ENCODE measurements at regions not wholly inside any gene's neighbourhood (a gene's known extent, or its start where the extent isn't known, plus 50 kb on each side); places are given as distances from the start of the nearest gene placed in this dataset.
"Not testable (repeated sequence)": the region's sequence is repeated elsewhere in the genome, so short reads cannot be mapped to it uniquely, and the experiment has no call there.

DNA sequence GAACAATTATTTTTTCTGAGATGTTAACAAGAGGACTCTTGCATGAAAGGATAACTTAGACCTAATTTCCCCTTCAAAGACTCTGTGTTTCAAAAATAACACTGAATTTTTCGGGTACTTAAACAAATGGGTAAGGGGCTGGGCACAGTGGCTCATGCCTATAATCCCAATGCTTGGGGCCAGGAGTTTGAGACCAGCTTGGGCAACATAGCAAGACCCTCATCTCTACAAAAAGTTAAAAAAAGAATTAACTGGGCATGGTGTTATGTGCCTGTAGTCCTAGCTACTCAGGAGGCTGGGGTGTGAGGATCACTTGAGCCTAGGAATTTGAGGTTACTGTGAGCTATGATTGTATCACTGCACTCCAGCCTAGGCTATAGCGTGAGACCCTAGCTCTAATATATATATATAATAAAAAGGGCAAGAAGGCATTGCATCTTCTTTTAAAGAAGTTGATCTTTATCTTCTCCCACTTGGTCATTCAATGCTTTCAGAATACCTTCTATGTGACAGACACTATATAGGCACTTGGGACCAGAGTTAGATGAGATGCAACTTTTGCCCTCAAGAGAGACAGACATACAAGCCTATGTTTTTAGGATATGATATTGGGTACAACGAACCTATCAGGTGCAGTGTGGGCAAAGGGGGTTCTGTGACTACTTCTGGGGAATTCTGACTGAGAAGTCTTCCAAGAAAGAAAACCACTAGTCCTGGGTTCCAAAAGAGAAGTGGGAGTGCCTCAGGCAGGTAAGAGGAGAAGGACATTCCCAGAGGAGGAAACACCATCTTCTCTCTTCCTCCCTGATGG, 120.0 kb downstream of the MYCN start:
- no peak for DNase-seq

- no peak for DNase-seq
Observed at GRCh38 chr2:16059393-16060016, 119.2 kb downstream of the MYCN start.

DNA sequence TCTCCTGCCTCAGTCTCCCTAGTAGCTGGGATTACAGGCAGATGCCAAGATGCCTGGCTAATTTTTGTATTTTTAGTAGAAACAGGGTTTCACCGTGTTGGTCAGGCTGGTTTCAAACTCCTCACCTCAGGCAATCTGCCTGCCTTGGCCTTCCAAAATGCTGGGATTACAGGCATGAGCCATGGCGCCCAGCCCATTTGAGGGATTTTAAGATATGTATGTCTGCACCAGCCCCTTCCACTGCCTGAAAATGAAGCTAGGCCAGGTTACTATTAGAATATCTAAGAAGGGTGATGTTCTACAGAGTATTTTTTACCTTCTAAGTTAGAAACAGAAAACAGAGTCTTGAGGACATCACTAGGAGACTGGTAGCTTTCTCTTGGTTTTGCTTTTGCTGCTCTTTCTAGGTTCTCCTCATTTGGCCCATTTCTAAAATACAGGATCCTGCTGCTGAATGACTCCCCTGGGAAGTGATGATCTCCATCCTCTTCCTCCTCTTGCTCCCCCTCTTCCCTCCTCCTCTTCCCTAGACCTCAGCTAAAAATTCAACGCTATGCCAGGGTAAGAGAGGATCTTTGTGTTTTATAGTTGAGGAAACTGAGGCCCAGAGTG, 118.5 kb downstream of the MYCN start:
- no peak for DNase-seq

GRCh38 chr2:16058256-16058655, 117.9 kb downstream of the MYCN start:
- DNase-seq = no peak

DNA sequence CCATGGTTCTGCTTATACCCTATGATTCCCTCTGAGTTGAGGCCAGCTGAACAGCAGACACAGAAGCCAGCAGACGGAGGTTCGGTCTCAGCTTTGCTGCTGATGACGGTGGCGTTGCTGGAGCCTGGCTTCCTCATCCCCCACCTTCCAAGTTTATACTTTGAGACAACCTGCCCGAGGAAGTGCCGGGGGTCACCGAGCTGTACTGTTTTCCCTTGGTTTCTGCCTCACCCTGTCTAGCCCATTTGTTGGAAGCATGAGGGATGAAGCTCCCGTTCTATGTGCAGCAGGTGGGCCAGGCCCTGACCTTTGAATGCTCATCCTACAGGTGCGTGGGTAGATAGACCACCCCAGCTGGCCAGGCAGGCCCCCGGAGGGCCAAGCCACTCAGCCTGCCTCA, 117.3 kb downstream of the MYCN start:
- DNase-seq = no peak

DNA sequence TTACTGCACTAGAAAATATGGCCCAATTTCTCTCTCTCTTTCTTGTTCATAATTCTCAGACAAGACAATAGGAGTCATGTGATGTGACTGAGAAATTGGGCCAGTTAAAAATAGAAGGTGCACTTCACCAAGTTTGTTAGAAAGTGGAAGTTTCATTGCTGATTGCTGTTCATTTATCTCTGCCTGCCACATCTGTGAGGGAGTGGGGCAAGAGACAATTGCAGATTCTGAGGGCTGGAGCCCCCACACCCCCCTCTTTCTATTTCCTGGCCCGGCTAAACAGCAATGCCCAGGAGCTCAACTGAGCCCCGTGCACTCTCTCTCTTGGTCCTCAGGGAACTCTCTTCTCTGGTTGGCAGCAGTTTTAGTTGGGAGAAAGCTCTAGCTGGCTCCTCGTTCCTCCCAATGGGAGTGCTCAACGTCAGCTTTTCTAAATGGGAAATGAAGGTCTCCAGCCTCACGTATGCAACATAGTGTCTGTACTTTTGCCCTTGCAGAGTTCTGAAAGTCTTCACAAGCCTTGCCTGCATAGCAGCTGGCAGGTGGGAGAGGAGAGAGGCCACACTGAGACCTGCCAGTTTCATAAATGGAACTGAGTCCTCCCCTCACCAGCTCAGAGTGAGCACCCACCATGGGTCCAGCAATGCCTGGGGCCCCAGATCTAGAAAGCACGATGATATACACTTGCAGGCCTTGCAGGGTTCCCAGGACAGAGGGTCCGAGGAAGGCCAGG, 115.7 kb downstream of the MYCN start:
- DNase-seq = peak; percentile 53

- no peak for DNase-seq
Observed at GRCh38 chr2:16053437-16054257, 113.3 kb downstream of the MYCN start.

GRCh38 chr2:16052571-16053052, 112.3 kb downstream of the MYCN start:
- not testable (repeated sequence) for DNase-seq

GRCh38 chr2:16051841-16052564, 111.7 kb downstream of the MYCN start:
- no peak for DNase-seq

DNA sequence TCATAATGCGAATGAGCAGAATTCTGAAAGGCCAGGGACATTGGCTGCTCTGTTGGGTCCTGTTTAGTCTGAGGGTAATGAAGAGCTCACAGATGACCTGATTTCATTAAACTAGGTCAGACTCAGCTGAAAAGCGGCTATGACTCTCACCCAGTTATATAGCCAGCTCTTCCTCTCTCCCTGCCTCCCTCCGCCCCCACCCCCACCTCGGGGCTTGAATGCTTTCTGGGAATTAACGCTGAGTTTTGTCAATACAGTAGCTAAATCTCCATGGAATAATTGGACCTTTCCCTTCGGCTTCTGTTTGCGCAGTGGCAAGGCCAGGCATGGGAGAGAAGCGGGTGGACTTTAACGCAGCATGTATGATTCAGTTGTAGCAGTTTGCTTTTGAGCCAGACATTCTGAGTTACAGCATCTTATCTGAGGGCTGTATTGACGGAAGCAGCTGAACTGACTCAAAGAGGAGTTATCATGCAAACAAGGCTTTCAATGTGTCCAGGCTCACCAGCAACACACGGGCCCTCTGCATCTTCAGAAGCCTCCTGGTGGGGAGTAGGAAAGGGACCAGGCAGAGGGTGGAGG, 110.6 kb downstream of the MYCN start:
- DNase-seq = peak; percentile 91

DNA sequence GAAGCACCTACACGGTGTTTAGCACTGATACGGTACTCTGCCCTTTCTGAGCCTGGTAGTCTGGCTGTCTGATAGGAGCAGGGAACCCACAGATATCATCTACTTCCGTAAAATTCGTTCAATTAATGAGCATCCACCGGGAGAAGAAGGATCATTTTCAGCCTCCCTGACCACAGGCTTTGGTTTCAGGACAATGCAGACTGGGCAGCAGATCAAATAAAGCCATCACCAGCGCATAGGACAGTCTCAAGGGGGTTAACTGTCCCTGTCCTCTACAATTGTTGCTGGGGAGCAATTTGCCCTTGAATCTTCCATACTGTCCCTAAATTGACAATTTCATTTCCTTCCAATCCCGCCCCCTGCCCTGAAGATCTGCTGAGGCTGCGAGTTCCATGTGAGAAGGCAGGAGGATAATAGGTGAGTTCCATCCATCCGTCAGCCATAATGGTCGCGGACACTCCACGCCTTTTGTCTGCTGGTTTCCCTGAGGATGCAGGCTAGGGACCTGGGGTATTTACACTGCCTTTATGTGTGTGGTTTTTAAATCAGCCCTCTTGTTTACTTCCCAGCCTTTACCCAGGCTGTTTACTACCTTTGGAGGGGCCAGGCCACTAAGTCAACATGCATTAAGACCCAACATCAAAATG, 110.0 kb downstream of the MYCN start:
- DNase-seq = peak; percentile 89

GRCh38 chr2:16049406-16049805, 109.1 kb downstream of the MYCN start:
- no peak for DNase-seq

DNA sequence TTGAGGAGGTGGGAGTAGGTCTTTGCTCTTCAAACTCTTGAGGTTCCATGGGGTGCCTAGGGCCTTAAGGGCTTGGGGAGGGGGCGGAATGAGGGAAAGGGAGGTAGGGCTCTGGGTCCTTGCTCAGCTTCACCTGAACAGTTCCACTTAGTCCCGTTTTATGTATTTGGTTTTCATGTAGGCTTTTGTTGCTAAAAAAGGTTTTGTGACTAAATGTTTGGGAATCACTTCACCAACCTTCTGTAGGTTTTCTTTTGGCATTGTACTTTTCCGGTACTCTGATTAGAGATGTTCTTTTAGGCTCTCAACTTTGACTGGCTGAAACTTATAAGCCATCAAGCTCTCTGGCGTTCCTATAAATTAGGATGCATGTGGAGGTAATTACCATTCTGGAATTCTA, 108.1 kb downstream of the MYCN start:
- no peak for DNase-seq

- no peak for DNase-seq
Observed at GRCh38 chr2:16047701-16048100, 107.4 kb downstream of the MYCN start.

DNA sequence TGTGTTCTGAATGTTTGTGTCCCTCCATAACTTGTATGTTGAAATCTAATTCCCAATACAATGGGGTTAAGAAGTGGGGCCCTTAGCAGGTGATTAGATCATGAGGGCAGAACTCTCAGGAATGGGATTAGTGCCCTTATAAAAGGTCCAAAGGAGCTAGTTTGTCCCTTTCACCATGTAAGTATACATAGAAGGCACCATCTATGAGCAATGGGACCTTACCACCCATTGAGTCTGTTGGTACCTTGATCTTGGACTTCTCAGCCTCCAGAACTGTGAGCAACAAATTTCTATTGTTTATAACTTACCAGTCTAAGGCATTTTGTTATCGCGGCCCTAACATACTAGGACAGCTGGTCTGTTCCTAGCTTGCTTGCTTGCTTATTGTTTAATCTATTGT, 106.3 kb downstream of the MYCN start:
- no peak for DNase-seq

DNA sequence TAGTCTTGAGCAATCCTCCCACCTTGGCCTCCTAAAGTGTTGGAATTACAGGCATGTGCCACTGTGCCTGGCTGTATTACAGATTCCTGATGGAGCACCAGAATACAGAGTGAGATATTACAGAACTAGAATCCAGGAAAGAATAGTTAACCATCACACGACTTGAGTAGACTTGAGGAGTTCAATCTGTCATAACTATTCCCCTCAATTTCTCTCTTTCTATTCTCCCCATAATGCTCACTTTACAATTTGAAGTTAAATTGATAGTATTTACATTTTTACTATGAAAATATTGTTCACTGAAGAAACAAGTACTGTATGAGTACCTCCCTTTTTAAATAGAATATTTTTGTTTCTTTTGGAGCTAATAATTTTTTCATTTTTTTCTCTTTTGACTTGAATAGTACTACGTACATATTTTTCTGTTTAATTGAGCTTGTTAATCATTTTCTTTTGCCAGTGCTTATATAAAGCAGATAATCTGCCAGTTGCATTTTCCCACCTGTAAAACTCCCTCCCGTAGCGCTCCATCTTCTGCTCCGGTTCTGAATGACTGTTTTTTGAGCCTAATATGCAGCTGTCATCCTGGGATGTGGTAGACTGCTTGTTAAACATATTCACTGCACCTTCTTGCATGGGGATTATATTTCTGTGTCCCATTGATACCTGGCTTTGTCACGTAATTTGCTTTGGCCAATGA, 105.5 kb downstream of the MYCN start:
- DNase-seq = no peak

DNA sequence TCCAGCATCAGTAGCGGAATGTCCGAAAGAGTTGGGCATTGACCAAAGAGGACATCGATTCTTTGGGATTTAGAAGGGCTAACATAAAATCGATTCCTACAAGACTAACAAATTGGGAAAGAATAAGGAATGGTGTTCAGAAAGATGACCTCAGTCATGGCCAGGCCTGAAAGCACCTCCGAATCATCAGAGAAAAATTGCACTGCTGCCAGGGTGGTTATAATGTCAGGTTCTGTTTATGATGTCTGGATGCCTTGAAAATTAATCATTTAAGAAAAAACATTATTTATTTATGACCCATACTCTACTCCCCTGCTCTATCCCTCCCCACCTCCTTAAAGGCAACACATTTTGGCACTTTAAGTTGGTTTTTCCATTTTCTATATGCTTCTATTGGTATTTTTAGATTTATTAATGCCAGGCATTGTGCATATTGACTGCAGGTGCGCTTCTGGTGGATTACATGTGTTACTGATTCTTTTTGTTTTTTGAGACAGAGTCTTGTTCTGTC, 104.7 kb downstream of the MYCN start:
- DNase-seq = no peak

- DNase-seq = no peak
Observed at GRCh38 chr2:16043627-16044026, 103.3 kb downstream of the MYCN start.

DNA sequence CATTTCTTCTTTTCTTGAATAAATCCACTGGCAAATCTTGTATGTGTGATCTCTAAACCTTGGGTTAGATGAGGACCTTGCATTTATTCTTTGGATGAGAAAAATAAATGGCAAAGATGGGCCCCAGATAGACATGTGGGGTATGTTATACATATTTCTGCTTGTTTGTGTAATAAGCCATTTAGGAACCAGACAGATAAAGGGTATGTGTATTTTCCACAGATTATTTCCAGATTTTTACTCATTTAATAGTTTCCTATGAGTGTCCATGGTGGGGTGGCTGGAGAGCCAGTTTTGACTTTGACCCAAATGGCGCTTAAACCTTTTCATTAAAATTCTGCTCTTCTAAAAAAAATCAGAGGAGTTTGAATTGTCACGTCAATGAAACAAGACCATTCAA, 102.8 kb downstream of the MYCN start:
- DNase-seq = no peak

GRCh38 chr2:16042201-16042700, 101.9 kb downstream of the MYCN start:
- DNase-seq = no peak

Measured in retina (tissue), 1 donor.